ENCODE measurements at regions not wholly inside any gene's neighbourhood (a gene's known extent, or its start where the extent isn't known, plus 50 kb on each side); places are given as distances from the start of the nearest gene placed in this dataset.
"Not testable (repeated sequence)": the region's sequence is repeated elsewhere in the genome, so short reads cannot be mapped to it uniquely, and the experiment has no call there.

DNA sequence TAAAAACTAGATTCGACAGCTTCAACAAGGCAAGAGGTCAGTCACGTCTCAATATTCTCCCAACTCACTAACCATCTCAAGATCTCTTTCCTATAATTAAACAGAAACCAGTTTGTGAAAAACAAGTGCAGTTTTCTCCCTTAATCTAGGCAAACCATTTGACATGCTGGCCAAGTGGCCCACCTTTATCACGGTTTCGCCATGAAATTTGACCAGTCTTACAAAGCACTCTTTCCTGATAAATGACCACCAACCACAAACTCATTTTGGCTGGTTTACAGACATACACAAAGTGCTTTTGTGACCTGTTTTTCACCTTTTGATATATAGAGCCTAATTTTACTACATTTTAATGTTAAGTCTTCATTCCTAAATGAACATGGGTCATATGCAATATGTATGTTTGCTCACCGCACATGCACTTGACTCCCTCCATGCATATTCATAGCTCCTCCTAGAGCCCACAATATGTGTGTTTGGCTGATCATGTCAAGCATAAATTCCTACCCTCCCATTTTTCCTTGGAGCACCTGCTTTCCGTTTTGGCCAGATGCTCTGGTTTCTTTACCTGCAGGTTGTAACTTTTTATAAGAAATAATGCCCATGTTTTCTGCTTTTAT, 385.1 kb downstream of the RAD51AP2 start:
- no peak for DNase-seq (ENCODE audit: low spot score)

DNA sequence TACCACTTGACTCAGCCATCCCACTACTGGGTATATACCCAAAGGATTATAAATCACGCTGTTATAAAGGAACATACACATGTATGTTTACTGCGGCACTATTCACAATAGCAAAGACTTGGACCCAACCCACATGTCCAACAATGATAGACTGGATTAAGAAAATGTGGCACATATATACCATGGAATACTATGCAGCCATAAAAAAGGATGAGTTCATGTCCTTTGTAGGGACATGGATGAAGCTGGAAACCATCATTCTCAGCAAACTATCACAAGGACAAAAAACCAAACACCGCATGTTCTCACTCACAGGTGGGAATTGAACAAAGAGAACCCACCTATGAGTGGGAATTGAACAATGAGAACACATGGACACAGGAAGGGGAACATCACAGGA, 387.6 kb downstream of the RAD51AP2 start:
- DNase-seq (ENCODE audit: low spot score), result not testable (repeated sequence)

DNA sequence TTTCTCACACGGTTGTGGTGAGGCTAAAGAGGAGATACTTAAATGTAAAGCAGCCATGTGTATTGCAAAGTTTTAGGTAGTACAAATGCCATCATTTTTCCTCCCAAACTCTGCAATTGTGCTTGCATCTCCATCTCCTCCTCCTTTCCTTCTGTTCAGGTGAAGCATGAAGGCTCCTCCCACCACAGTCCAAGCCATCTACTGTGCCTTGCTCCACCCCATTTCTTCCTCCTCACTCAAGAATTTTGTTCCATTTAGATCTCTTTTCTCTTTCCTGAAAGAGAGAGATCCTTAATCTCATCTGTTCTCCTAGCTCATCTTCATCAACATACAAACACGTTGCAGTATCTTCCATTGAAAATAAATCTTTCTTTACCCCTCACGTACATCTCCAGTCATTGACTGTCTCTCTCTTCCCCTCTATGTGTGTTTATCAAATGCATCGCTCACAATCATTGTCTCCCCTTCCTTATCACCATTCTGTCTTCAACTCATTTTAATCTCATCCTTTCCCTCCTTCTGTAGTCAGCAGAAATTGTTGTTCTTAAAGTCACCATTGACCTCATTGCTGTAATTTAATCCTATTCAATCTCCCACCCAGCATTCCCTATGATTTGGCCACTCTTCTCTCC, 392.1 kb downstream of the RAD51AP2 start:
- DNase-seq (ENCODE audit: low spot score), result no peak

DNA sequence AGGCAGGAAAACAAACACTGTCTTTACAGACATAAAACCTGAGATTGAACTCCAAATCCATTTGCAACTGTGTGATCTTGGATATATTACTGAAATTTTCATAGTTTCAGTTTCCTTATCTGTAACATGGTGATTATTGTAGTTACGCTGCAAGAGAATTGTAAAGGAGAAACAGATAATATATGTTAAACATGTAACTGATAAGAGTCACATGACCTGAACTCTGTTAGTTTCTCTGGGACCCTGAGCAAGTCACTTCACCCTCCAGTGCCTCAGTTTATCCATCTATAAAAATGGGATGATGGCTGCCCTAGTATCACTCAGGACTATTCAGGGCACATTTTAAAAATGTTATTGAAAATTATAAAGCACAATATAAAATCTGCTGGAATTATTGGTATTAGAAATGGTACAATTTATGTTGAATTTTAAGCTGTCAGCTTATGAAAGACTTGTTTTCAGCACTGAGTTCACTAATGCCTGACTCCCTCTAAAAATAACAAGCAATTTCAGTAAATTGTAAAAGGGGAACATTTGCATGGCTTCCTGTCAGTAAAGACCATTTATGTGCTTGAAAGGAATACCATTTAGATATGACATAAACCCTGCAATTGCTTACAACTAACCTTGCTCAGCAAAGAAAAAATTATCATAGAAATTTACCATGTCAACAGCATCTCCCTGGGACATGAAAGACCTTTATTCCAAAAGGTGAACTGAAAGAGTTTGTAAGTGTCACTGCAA, 393.5 kb downstream of the RAD51AP2 start:
- DNase-seq (ENCODE audit: low spot score), result no peak

DNA sequence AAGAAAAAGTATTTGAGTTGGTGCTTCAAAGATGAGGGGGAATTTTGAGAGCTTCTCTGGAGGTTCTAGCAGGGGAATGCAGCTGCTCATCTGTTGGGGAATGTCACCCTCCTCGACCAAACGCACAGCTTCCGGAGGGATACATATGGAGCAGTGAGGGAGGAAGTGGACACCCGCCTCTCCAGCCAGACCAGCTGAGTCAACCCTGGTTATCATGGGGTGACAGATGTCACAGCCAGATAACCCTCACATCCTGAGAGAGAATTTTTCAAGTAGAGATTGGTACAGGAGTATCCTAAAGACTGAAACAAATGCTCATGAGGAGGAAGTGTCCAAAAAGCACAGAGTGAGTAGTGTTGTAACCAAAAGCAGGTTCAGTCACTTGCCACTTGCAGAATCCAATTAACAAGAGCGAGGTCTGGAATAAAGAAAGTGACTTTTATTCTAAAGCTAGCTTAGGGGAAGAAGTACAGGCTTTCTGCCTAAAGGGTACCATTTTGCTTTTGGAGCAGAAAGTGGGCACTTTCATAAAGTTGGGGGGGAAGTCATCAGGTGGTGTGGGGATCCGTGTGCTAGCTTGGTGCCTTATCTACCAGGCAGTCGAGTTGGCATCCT, 395.2 kb downstream of the RAD51AP2 start:
- no peak for DNase-seq (ENCODE audit: low spot score)

DNA sequence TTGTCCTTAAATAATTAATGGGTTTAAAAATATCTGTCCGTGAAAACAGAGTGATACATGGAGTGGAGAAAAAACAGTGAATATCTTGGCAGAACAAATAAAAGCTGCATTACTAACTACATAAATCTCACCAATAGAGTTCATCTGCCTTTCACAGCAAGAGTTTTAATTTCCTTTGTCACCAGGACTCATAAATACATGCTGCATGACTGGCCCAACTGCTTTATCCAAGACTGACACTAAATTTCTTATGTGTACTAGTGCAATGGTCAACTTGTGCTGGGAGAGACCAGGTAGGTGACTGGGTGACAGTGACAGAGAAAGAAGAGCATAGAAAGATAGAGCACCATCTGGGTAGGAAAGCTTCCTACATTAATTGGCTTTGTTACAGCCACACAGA, 402.8 kb downstream of the RAD51AP2 start:
- DNase-seq (ENCODE audit: low spot score), result no peak

DNA sequence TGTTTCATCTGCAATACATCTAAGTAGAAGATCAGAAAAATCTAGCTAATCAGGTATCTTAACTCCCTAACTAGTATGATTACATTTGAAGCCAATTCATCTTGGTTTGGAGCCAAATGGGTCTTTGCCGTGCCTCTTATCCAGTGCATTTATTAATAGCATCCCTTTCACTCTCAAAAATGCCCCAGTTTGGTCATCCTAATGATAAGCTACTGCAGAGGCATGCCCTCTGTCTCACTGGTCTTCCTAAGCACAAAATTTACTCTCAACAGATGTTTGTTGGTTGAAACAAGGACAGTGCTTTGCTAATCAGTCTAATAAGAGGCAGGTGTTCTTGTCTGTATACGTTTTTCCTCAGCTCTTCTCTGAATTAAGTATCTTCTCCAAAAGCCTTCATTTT, 403.2 kb downstream of the RAD51AP2 start:
- DNase-seq (ENCODE audit: low spot score), result no peak

DNA sequence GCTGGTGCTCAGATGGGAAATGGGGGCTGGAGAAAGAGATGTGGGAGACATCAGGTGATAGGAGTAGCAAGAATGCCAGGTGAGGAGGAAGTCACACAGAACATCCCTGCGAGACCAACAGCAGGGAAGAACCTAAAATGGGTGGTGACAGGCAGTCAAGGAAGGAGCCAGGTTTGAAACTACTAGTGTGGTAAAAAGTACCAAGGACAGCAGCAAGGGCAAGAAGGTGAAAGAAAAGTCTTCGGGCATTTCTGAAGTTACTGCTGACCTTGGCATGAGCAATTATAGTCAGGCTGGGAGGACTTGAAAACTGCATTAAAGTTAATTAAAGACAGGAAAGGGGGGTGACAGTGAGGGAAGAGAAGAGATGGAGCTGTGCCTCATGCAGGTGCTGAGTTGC, 410.4 kb downstream of the RAD51AP2 start:
- no peak for DNase-seq (ENCODE audit: low spot score)

DNA sequence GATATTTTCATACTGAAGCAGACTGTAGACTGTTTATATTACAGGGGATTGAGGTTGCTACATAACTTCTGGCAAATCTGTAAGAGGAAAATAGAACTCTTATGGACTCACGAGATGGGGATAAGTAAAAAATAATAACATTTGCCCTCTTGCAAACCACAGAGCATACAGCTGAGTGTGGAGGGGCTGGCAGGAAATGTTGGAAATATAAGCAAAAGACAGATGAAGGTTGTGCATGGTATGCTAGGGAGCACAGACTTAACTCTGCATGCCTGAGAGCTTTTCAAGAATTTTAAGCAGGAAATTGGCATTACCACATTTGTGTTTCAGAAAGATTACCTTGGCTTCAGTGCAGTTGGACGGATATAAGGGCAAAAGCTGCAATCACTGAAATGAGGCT, 411.1 kb downstream of the RAD51AP2 start:
- DNase-seq (ENCODE audit: low spot score), result no peak

DNA sequence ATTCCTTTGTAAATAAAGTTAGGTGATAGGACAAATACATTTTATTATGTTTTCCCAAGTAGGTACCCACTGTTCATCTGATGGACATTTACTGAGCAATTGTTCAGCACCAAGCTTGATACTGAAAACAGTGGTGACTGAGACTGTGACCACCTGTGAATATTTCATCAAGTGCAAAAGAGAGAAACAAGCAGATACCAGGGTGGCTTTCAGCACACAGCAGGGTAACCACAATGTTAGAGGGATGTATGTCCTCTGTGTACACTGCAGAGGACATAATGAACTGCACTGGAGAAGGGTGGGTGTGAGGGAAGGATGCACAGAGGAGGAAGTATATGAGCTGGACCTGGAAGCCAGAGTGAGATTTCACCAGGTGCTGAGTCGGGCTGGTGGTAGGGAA, 411.8 kb downstream of the RAD51AP2 start:
- no peak for DNase-seq (ENCODE audit: low spot score)

DNA sequence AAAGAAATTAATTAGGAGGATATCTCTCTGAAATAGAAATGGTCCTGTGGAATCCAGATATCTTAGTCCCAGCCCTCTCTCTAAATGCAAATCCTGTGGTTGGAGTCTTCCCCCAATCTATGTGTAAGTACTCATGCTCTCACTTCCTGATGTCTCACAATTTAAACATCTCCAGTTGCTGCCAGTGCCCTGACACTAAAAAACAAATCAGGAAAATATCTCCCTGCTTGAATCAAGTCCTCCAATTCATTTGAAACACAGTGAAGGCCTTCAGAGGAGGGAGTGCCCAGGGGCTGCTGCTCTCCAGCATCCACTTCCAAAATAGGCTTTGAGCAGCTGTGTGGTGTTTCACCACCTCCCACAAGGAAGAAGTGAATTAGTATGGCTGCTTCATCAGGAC, 413.8 kb downstream of the RAD51AP2 start:
- DNase-seq (ENCODE audit: low spot score), result no peak

DNA sequence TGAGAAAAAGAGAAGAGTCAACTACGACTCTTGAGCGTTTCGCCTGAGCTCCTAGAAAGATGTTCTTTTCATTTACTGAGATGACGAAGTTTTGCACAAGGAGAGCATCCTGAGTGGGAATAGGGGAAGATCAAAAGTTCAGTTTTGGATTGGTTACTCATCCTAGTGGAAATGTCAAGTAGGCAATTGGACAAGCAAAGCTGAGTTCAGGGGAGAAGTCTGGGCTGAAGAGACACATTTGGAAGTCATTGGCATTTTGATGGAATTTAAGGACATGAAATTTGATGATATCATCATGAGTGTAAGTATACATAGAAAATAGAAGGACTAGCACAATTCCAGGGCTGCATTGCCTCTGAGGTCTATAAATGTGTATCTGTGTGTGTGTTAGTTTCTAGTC, 416.6 kb downstream of the RAD51AP2 start:
- DNase-seq (ENCODE audit: low spot score), result no peak

DNA sequence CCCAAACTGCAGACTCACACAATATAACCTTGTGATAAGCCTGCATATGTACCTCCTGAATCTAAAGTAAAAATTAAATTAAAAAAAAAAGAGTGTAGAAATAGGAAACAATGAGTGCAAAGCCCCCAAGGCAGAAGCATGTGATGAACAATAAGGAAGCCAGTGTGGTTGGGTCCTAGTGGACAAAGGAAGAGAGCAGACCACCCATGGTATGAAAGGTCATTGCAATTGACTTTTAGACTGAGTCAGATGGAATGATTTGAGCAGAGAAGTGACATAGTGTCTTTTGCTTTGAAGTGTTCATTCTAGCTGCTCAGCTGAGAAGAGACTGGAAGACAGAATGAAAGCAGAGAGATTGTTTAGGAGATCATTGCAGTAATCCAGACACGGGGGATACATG, 417.1 kb downstream of the RAD51AP2 start:
- DNase-seq (ENCODE audit: low spot score), result no peak

DNA sequence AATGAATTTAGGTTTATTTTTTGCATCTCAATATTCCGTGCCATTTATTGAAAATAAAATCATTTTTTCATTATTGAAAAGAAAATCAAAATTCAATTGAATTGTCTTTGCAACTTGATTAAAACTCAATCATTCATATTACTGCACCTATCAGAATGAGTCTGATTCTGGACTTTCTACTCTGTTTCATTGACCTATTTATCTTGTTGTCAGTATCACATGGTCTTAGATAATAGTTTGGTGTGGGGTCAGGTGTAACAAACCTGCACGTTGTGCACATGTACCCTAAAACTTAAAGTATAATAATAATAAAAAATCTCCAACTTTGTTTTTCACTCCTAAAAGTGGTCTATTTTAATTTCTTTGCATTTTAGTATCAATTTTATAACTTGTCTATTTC, 422.9 kb downstream of the RAD51AP2 start:
- DNase-seq (ENCODE audit: low spot score), result no peak

DNA sequence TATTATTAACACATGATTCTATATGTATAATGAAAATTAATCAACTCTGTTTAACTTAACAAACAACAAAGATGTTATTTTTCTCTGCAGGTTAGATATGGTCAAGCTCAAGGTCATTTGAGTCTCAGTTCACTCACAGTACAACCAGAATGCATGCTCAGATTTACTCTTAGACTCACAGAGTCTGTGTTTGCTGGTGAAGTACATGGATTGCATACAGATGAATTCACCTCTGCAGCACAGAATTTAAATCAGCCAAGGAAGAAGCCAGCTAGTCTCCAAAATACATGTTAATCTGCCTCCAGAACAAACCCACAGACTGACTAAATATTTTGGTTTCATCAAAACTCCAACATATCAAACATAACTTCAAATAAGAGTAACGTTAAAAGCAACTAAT, 424.5 kb downstream of the RAD51AP2 start:
- DNase-seq (ENCODE audit: low spot score), result no peak

DNA sequence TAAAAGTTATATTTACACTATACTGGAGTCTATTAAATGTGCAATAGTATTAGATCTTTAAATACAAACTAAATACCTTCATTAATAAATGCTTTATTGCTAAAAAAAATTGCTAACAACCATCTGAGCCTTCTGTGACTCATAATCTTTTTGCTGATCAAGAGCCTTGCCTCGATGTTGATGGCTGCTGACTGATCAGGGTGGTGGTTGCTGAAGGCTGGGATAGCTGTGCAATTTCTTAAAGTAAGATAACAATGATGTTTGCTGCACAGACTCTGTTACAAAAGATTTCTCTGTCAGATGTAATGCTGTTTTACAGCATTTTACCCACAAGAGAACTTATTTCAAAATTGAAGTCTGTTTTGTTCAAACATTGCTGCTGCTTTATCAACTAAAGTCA, 421.4 kb upstream of the CYRIA start:
- DNase-seq (ENCODE audit: low spot score), result no peak

DNA sequence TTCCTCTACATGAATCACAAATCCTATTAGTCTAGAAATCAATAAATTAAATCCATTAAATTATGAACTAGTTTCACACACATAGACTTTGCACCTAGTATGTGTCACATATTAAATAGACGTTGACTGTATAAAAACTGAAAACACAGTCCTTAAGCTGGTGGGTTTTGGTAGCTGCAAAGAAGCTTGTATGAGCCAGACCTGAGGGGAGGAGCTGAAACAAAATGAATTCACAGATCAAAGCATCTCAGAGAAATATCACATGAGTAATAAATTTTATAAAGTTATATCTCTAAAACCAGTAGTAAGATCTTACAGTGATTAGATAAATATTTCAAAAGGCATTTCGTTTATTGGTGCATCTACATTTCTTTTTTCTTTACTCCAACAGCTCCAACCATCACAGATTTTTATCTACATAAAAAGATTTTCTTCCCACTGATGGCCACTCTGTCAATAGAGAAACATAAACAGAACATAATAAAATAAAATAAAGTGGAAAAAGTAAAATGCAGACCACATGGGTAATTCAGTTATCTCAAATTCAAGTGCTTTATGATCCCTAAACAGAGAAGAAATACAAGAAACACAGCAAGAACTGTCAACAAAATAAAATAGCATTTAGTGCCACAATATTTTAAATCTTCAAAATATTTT, 420.0 kb upstream of the CYRIA start:
- no peak for DNase-seq (ENCODE audit: low spot score)

DNA sequence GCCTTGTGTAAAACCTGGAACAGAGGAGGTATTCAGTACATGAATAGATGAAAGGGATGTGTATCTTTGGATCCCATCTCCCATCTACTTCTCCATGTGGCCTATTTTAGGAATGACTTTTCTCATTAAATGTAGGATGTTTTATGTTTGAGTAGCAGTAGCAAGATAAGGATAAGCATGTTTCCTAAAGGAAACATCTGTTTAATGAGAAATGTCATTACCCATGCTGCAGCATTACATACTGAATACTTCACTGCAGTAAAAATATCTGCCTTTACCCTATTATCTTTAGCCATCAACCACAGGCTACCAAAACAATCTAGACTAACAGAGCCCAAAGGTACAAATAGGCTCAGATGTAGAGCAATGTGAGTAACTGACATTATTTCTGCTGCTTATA, 419.2 kb upstream of the CYRIA start:
- DNase-seq (ENCODE audit: low spot score), result no peak

DNA sequence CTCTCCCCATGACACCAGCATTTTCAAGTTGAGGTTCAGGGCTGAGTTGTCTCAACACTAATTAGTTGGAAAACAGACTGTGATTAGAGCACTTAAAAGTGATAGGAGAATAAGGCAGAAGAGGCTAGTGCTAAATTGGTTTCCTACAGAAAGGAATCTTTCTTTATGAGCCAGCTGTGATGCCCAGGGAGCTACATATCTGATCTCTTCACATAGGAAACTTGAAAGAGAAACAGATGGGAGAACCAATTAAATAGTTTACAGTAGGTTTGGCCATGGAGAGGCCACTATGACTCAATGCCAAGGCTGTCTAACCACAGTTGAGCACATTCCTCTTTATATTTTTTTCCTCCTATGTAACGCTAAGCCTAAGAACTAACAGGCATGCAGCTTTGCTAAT, 418.3 kb upstream of the CYRIA start:
- no peak for DNase-seq (ENCODE audit: low spot score)

DNA sequence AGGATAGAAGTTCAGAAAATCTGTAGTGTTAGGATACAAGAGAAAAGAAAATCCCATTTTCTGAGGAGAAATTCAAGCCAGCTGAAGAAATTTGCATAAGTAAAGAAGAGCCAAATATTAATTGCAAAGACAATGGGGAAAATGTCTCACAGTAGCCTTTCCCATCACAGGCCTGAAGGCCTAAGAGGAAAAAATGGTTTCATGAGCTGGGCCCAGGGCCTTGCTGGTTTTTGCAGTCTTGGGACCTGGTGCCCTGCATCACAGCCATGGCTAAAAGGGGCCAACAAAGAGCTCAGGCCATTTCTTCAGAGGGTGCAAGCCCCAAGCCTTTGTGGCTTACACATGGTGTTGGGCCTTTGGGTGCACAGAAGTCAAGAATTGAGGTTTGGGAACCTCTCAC, 413.6 kb upstream of the CYRIA start:
- DNase-seq (ENCODE audit: low spot score), result no peak

DNA sequence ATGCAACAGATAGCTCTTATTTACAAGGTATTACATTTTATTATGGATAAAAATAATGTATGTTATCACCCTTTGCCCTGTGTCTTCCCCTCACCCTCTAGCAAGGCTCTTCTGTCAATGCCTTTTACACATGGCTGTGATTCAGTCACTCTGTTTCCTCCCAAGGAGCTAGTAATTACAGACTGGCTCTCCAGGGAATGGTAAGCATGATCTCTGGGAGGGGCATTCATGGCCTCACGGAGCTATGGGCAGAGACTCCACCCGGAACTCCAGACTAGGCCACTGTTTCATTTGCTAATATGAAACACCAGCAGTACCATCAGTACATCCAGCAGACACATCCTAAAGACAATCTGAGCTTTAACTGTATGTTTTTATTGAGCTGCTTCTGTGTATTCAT, 410.9 kb upstream of the CYRIA start:
- no peak for DNase-seq (ENCODE audit: low spot score)

DNA sequence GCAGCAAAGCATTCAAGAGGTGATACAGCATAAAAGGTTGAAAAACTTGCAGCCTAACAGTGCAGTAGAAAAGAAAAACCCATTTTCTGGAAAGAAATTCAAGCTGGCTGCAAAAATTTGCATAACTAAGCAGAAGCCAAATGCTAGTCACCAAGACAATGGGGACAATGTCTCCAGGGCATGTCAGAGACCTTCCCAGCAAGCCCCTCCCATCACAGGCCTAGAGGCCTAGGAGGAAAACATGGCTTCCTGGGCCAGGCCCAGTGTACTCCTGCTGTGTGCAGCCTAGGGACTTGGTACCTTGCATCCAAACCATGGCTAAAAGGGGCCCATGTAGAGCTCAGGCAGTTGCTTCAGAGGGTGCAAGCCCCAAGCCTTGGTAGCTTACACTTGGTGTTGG, 405.1 kb upstream of the CYRIA start:
- no peak for DNase-seq (ENCODE audit: low spot score)

DNA sequence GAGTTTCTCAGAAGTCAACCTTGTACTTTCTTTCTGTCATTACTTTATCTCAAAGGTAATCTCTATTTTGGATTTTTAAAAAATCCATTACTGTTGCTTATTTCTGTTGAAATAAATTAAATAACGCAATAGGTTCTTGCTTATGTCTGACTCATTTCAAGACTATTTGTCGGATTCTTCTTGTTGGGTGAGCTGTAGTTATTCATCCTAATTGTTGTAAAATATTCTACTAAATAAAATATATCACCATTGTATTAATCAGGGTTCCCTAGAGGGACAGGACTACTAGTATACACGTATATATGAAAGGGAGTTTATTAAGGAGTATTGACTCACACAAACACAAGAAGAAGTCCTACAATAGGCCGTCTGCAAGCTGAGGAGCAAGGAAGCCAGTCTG, 403.9 kb upstream of the CYRIA start:
- no peak for DNase-seq (ENCODE audit: low spot score)

Data from COLO829 (cell line).